GM19463 (cell line): ENCODE measurements at regions not wholly inside any gene's neighbourhood (a gene's known extent, or its start where the extent isn't known, plus 50 kb on each side); places are given as distances from the start of the nearest gene placed in this dataset.
"Not testable (repeated sequence)": the region's sequence is repeated elsewhere in the genome, so short reads cannot be mapped to it uniquely, and the experiment has no call there.

ENCODE experiments used
- ATAC-seq: cut with Tn5 transposase; IDR thresholded peaks from one replicate; pipeline ENCODE4 v1.9.1; 2021; ENCODE audit warnings: mild to moderate bottlenecking, moderate library complexity; ENCODE audit not compliant: unreplicated experiment

DNA sequence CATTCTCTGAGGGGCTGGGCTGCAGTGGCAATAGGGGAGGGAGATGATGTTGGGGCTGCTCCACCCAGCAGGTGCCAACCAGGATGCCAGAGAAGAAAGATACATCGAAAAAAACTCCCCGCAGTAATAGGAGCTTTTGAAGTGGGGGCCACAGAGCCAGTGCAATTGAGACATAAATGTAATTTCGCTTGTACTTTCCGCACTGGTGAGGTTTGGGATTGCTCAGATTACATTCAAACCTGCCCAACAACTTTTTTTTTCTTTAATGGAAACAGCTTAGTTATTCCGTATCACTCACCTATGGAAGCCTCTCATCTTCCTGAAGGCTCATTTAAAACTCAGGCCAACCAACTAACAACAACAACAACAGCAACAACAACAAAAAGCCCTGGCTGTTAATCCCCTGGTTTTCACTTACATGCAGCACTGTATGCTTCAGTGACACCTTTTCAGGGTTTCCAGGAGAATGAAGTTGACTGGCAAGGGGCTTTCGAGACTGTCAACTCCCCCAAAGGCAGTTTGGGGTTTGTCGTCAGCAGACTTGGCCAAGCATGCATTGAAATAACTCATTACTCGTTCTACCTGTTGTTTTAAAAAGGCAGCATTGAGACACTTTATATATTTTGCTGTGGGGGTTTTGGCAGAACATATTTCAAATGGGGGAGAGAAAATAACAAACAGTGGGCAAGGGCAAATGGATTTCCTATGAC, 163.8 kb downstream of the EBLN2 start:
- ATAC-seq, result no peak

DNA sequence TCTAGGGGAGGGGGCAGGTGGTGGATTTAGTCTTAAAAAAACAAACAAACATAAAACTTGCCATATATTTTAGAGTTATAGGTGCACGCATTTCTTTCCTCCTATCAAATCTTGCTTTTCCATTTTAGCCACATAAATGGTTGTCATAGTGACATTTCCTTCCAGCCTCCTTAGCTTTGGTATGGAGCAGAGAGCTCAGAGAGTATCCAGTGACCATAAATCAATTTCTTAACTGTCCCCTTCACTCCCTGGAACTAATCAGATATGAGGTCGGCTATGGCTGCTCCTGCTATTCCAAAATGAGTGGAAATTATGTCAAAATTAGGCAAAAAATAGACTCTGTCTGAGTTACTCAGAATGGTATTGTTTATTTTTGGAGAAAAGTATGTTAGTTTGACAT, 164.5 kb downstream of the EBLN2 start:
- ATAC-seq, result no peak

DNA sequence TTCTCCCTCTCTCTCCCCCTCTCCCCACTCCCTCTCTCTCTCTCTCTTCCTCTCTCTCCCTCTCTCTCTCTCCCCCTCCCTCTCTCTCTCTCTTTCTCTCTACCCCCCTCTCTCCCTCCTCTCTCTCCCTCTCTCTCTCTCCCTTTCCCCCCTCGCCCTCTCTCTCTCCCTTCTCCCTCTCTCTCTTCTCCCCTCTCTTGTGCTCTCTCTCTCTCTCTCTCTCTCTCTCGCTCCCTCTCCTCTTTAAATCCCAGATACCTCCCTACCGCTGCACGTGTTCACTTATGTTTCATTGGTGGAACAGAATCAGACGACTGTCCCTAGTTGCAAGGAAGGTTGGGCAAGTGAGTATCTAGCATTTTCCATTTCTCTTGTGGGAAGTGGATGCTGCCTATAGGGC, 166.5 kb downstream of the EBLN2 start:
- no peak for ATAC-seq

DNA sequence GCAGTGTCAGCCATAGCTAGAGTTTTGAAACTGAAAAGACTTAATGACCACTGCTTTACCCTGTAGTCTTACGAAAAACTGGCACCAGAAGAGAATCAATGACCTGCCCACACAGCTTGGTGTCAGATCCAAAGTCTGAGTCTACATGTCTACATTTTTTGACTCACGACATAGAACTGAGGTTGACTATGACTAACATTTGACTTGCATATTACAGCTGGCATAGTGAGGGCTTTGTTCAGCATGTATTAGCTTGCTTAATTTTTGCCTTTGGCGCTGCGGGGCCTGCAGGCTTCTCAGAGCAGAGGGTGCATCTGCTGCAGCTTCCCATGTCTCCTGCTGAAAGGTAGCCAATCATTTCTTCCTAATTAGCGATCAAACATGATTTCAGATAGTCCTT, 167.0 kb downstream of the EBLN2 start:
- no peak for ATAC-seq

DNA sequence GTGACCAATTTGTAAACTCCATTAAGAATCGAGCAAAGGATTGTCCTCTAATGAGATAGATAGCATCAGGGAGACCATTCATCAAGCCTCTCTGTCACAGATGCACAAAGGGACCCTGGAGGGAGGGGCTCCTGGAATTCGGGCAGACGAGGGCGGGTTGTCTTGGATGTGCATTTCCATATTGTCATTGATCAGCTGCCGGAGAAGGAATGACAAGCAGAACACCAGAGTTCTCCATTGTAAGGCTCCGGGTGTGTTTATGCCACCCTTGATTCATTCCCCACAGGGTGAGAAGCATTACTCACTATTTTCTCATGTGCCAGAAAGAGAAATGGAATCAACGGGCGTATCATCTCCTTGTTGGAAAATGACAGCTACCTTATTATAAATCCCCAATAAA, 167.5 kb downstream of the EBLN2 start:
- no peak for ATAC-seq

DNA sequence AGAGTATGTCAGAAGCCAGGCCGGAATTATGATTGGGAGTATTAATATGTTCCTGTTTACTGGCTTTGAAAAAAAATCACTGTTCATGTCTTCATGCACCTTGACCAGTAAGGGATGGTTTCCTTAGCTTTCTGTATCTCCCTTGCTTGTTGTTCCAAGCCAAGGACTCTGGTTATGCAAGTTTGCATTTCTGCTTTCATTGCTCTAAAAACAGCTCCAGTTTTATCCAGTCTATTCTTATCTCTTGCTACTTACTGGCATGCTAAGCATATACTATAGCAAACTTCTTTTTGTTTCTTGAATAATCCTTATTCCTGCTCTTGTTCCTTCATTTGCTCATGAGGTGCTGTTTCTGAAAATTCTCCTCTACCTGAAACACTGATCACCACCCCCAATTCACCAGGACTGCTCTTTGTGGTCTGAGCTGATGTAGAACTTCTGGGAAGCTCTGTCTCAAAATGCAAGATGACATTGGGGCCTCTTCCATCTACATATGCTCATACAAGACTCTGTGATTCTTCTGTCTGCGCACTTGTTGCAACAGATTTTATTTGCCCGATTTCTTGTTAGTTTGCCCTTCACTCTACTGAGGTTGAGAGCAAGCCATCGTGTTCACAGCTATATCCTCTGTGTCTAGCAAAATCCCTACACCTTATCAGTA, 173.0 kb downstream of the EBLN2 start:
- ATAC-seq, result no peak

DNA sequence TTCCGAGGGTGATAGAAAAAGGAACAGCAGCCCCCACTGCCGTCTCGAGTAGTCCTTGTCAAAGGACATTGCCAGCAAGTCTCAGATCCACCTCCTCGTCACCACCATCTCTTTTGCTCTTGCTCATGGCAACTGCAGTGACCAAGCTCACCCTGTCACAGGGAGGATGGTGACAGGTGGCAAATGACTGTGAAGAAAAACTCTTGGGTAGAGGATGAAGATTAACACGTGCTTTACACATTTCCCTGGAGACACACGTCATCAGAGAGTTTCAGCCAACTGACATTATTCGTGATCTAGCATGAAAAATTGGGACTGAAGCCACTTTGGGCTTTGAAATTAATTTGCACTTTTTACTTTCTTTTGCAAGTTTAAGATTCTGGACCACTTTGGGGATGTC, 174.3 kb downstream of the EBLN2 start:
- ATAC-seq, result no peak

DNA sequence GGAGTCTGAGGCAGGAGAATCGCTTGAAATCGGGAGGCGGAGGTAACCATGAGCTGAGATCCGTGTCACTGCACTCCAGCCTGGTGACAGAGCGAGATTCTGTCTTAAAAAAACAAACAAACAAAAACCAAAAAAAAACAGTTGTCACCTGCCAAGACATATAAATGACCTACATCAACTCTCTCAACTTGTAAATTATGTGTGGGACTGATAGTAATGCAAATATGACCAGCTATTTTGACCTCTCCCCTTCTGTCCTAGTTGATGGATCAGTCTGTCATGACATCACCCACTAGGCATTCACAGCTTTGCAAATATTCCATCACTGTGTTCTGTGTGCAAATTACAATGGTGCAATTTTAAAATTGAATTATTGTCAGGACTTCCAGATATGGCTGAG, 175.4 kb downstream of the EBLN2 start:
- no peak for ATAC-seq

DNA sequence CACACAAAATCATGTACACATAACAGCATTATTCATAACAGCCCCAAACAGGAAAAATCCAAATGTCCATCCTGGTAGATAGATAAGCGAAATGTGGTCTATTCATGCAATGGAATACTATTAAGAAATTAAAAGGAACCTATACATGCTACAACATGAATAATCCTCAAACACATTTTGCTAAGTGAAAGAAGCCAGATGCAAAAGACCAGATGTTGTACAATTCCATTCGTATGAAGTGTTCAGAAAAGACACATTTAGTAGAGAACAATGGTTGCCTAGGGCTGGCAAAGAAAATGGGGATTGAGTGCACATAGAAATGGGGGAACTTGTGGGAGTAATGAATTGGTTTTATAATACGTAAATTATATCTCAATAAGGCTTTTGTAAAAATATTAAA, 182.3 kb downstream of the EBLN2 start:
- no peak for ATAC-seq

DNA sequence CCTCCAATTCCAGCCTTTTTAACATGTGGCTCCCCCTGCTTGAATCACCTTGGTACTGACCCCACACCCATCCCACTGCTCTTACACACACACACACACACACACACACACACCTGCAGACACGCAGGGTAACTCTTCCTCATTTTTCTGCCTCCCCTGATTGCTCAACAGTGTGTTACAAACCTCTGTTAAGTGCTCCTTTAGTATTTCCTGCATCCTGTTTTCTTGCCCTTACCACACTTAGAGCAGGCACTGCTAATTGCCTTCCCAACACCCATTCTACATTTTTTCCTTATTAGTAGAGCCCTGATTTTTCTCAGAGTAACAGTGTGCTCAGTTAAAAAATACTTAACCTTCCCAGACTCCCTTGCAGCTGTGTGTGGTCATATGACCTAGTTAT, 184.0 kb downstream of the EBLN2 start:
- ATAC-seq, result no peak

DNA sequence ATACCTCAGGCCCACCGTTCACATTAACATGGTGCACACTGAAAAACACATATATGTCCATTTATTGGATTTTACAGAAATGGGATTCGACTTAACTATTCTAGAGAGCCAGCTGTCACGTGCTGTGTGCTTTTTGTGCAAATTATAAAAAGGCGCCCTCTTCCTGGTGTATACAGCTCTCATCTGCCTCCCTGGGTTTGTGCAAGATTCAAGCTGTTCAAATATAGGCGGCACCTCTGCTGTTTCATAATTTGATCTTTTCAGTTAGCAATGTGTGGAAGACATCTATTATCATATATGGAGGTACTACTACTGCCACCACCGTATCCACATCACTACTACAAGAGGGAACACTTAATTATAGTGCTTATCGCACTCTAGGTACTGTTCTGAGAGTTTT, 187.6 kb downstream of the EBLN2 start:
- ATAC-seq, result no peak

DNA sequence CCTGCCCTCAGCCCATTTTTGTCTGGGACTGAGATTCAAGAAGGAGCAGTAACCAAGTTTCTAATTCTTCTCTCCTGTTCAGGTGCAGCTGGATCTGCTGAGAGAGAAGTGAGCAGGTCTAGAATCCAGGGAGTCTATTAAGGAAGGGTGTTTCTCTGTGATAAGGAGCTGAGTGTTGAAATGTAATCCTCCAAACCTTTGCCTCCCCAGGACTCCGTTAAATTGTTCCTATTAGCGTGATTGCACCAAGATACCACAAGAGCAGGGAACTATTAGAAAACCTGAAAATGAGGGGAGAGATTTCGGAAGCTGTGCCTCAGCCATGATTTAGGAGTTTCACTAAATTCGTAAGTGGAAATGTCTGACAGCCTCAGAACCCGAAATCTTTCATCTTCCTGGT, 192.6 kb downstream of the EBLN2 start:
- ATAC-seq, result no peak

DNA sequence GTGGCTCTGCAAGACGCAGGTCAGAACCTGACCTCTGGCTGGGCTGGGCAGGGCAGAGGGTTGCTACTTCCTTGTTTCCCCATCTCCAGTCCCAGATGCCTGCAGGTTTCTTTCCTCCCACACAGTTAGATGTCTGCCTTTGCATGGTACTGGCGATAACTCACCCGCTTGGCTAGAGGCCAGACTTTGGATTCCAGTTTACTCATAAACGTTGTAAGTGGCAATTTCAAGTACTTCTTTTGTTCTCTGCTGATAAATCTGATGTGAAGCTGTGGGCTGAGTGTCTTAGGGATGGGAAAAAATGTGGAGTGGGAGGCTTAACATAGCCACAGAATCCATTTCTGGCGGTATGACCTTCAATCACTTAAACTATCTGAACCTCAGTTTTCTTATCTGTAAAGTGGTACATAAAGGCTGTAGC, 194.2 kb downstream of the EBLN2 start:
- no peak for ATAC-seq

DNA sequence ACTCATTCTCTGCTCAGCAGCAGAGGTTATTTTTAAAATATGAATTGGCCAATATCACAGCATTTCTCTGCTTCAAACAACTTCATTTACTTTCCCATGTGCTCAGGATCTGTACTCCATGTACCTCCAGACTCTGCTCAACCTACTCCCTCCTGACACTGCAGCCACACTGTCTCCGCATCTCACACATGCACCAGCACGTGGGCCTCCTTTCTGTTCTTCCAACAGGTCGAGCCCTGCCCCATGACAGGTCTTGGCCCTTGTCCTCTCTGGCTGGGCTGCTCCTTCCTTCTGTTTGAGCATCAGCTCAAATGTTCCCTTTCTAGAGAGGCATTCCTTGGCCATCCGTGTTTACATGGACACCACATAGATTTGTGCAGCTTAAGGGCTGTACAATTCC, 195.7 kb downstream of the EBLN2 start:
- ATAC-seq, result no peak

DNA sequence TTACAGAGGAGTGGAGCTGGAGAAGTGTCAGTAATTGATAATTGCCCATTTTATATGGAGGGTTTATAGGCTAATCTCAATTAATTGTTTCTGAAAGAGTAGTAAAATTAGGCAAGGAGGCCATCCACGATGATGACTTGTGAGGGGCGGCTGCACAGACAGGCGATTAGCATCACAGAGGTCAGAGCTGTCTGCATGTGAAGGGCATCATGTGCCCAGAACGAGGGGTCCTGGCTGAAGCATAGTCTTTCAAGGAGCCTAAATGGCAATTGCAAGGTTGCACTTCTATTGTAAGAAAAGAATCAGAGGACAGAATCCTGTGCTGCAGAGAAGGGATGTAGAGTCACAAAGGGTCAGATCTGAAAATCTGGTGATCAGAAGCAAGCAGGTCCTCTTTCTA, 196.6 kb downstream of the EBLN2 start:
- no peak for ATAC-seq

DNA sequence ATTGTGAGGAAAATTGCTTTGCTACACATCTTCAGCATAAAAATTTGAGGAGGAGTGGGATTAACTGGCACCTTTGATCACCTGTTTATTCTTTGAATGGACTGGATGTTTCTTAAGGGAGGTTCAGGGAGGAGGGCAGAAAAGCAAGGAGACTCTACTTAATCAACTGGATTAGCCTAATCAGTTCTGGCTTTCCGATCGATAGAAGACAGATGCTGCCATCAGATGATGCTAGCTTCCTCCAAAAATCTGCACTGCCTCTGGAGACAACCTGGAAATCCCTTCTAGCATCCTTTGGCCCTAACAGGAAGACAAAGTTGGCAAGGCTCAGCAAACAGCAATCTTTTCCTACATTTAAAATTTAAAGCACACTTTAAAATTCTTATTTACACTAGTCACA, 197.8 kb downstream of the EBLN2 start:
- ATAC-seq, result no peak

DNA sequence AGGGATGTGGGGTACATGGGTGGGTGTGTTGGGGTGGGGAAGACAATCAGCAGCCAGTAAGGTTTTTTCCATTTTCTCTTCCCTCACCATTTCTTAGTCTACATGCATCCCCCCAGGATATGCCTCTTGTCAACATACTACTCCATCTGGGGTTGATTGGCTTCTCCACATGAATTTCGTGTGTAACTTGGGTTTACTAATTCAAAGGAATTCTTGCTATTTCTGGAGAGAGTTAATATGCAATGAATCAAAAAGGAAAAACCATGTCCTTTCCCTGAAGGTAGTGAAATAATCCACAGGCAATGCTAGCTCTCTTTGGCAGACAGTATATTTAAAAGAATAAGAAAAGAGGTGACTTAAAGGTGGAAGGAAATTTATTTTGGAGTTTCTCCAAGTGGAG, 198.4 kb downstream of the EBLN2 start:
- ATAC-seq, result no peak

DNA sequence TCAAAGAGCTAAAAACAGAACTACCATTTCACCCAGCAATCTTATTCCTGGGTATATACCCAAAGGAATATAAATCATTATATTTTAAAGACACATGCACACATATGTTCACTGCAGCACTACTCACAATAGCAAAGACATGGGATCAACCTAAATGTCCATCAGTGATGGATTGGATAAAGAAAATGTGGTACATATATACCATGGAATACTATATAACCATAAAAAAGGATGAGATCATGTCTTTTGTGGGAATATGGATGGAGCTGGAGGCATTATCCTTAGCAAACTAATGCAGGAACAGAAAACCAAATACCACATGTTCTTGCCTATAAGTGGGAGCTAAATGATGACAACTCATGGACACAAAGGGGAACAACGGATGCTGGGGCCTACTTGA, 205.1 kb downstream of the EBLN2 start:
- not testable (repeated sequence) for ATAC-seq

DNA sequence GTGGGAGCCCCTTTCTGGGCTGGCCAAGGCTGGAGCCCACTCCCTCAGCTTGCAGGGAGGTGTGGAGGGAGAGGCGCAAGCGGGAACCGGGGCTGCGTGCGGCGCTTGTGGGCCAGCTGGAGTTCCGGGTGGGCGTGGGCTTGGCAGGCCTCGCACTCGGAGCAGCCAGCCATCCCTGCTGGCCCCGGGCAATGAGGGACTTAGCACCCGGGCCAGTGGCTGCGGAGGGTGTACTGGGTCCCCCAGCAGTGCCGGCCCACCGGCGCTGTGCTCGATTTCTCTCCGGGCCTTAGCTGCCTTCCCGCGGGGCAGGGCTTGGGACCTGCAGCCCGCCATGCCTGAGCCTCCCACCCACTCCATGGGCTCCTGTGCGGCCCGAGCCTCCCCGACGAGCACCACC, 207.7 kb downstream of the EBLN2 start:
- not testable (repeated sequence) for ATAC-seq

DNA sequence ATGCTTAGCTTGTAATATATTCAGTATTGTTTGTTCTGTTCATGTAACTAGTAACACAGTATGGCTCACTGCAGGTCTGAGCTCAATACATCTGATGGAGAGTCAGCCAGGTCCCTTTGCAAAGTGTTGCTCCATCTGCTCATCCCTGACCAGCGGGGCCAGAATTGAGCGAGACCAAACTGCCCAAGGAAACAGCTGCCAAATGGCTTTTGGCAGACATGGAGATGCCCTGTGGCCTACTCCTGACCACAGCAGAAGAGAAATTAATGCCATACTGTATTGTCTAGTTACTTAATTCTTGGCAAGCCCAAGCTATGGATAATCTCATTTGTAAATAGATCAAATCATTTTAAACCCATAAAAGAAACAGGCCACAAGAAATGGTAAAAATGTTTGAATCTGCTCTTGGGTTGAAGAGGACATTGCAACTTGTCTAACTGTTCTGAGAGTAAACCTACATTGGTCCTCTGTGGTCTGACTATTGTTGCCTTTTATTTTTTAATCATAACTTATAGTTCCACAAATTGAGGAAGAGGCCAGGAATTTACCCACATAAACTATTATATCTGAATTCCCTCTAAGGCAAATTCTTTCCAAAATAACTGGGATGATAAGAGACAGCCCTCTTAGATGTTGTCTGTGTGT, 209.5 kb downstream of the EBLN2 start:
- no peak for ATAC-seq

DNA sequence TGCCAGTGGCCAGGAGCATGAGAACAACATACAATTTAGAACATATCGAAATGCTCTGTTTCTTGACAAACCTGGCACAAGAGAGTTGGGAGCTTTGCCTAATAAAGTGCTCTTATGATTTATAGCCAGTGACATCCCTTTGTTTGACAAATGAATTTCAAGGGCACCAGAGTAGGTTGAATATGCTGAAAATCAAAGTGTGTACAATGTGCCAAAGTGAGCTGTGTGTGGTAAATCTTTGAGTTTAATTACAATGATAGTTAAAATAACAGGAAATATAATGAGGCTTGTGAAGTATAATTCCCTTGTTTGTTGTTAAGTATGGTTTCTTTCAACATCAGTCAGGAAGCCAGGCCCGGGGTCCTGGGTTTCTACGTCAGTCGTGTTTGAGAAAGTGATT, 211.9 kb downstream of the EBLN2 start:
- no peak for ATAC-seq

DNA sequence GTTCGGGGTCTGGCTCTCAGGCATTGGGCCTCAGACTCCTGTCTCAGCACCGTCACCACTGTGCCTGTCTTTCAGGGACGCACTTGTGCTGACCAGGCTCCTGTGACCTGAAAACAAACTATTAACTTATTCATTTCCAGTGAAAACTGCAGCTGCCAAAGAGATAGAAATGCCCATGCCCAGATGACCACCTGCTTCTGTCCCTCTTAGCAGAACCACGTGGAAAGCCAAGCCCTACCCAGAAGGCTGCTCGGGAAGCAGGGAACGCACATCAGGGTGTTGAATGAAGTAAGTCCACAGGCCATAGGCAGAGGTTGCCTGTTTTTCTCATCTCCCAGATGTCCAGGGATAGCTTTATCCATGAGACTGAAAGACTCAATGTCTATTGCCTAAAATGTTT, 219.3 kb downstream of the EBLN2 start:
- ATAC-seq, result no peak
